HG02571 (cell line): ENCODE measurements at regions not wholly inside any gene's neighbourhood (a gene's known extent, or its start where the extent isn't known, plus 50 kb on each side); places are given as distances from the start of the nearest gene placed in this dataset.
"Not testable (repeated sequence)": the region's sequence is repeated elsewhere in the genome, so short reads cannot be mapped to it uniquely, and the experiment has no call there.

Experiments
- ATAC-seq: cut with Tn5 transposase; IDR thresholded peaks from one replicate; pipeline ENCODE4 v1.9.1; 2021; ENCODE audit warnings: mild to moderate bottlenecking, moderate library complexity; ENCODE audit not compliant: unreplicated experiment

DNA sequence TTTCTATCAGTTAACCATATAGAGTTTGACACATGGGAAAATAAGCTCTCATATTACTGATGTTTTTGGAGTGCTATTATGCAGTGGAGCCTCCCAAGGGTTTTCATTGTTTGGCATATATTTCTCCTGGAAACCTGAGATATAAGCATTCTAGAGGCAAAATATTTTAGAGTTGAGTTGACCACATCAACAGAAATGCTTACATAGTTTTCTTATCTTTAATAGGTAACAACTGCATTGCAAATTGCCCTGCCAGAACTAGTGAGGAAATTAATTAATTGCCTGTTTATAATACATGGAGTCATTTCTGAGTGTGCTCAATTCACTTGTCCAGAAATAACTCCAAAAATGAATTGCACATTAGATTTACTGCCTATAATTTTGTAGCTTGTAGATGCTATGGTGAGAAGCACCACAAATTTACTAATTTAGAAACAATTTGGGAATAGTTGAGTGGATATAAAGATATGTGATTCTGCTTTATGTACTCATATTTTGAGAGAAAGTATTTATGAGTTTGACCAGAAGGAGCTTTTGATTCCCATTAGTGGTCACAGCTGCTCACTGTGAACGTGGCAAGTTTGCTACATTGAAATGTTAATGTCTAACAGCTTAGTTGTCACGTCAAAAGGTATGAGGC lies 288.7 kb downstream of the CD109 start:
- ATAC-seq = no peak

DNA sequence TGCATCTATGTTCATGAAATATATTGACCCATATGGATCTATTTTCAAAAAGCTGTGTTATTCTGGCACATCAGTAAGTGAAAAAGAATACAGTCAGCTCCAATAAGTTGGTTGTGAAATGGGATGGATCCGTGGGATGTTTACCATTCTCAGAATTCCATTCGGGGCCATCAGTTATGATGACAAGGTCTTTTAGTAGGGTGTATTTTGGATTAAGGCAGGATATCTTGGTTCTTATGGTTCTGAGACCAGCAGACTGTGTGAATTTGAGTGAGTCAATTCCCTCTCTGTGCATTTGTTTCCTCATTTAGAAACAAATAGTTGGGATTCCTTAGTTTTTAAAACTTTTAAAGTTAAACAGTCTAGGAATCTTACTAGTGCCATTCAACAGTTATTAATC lies 287.4 kb downstream of the CD109 start:
- no peak for ATAC-seq

DNA sequence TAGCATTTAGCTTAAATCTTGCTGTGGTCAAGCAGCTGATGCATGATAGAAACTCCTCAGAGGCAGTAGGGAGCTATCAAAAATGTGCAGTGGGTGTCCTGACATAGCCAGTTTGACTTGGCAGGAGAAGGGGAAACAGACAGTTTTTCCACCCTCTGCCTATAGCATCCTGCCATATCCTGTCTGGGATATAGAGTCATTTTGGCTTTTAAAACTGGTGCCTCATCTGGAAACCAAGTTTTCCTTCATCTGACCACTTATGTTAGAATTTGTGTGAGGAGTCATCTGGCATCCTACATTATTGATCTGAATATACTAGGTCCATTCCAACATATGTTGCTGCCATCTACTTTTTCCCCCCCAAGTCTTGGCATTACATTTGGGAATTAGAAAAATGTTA lies 284.1 kb downstream of the CD109 start:
- ATAC-seq = no peak

DNA sequence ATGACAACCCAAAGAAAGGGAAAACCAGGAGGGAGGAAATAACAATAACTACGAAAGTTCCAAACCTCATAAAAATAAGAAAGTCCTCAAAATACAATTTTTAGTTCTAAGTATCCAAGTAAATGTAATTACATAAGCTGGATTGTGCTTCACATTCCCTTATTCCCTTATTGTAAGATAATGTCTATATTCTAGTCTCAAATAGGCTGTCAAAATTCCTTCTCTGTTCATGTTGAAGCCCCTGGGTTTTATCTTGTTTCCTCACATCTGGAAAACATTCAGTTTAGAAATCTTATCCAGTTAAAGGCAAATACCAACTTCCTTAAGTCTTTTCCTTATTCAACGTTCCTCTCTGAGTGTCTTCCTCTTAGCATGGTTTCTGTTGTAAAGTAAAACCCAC lies 282.3 kb downstream of the CD109 start:
- ATAC-seq = no peak

DNA sequence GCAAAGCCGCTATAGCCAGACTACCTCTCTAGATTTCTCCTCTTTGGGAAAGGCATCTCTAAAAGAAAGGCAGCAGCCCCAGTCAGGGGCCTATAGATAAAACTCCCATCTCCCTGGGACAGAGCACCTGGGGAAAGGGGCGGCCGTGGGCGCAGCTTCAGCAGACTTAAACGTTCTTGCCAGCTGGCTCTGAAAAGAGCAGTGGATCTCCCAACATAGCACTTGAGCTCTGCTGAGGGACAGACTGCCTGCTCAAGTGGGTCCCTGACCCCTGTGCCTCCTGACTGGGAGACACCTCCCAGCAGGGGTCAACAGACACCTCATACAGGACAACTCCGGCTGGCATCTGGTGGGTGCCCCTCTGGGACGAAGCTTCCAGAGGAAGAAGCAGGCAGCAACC lies 276.5 kb downstream of the CD109 start:
- ATAC-seq = not testable (repeated sequence)

DNA sequence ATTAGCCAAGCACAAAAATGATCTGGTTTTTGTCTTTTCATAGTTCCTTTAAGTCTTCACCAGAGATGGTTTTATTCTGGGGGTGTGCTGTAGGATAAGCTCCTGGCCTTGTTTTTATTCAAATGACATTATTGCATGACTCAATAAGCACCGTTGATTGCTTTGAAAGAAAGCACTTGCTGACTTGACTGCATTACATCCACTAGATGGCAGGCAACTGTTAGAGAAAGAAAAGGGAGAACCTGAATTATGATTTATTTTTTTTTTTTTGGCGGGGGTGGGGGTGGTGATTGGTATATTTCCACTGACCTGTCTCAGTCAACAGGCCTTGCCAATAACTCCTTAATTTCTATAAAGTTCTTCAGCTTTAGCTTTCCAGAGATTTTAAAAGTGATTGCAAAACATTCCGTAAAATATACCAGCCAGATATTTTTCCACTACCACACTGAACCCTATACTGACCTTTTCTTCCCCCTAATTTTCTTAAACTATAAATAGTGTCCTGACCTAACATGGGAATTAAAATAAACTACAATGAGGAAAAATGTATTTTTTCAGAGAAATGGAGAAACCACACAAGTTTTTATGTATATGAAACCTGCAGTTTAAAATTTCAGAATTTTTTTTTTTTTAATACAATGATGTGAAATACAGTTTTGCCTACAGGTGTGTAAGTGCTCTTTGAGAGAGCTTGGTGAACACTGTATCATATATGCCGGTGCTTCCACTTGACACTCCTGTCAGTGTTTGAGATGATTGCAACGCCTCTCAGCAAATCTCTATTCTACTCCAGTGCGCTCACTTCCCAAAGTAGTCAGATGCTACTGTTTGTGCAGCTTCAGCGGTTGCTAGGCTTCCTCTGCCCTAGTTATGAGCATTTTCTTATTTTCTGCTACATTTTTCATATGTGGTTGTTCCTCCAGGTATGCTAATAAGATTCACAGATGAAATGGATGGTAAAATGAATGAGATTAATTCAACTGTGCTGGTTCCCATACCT lies 274.3 kb downstream of the CD109 start:
- no peak for ATAC-seq

DNA sequence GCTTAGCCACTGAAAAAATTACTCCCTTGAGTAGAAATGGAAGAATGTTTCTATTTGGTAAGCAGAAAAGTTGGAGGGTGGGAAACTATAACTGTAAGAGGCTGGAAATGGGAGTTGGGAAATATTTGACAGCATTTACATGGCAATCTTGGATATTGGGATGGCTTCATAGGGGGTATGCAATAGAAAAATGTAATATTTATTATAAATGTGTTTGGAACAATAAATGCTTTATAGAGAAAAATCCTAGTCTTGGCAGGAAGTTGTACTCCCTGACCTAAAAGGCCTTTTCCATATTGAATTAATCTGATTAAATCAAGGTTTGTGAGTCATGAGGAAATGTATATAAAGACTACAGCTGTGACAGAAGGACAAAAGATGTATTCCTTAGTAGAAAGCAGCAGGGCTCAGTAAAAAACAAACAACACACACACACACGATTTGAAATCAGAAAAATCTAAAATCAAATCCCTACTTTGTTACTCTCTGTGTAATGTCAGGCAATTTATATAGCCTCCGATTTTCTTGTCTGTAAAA lies 272.3 kb downstream of the CD109 start:
- ATAC-seq = no peak

DNA sequence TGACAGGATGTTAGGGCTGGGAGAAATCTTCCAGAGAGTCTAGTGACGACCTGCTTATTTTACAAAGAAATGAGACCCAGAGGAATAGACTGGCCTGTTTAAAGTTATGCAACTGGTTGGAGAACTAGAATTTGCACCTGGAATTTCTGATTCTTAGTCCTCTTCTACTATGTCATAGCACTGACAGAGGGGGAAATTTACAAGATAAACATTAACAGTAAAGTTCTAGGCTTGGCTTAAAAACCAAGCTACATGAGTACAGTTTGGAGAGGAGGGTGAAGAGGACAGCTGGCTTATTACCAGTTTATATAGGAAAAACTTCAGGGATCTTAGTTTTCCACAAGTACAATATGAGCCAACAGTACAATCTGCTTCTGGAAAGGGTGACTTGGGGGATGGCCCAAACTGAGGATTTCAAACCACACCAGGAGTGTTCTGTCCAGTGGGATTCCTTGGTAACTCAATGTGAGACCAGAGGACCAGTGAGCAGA lies 269.6 kb downstream of the CD109 start:
- ATAC-seq = no peak

DNA sequence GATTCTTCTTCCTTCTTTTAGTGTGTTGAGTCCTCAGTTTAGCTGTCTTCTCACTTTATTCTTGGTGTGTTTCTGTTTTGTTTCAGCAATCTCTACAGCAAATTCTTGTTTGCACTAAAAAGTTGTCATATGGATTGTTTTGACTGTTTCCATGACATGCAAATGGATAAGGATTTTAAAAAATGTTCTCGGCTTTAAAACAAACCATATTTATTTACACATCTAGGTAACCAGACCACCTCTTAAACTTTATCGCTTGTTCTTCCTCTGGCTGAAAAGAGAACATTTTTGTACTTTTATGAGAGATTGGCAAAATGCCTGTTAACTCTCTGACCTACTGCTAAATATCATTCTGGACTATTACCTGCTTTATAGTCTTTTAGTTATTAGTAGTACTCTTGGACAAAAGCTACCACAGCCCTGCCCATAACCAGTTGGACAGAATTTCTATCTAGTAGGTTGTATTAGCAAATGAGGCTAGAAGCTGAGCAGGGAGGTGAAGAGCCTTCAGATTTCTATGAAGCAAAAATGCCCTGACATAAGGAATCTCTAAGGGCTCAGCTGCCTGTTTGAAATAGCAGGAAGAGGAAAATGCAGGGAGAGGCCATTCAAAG lies 268.3 kb downstream of the CD109 start:
- ATAC-seq = no peak

DNA sequence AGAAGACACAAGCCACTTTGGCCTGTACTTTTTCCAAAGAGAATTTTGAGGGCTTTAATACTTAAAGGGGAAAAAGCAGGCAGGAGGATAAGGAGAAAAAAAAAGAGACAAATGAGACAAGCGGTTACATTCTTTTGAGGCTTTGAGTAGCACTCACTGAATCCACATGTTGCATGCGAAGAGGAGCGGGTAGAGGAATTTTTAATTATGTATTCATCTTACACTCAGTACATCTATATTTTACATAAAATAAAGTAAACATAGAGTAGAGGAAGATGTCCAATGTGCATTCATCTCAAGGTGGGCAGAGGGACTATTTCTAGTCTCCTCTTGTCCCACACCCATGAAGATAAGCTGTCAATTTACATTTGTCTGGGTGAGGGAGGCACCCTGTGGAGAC lies 266.9 kb downstream of the CD109 start:
- no peak for ATAC-seq

DNA sequence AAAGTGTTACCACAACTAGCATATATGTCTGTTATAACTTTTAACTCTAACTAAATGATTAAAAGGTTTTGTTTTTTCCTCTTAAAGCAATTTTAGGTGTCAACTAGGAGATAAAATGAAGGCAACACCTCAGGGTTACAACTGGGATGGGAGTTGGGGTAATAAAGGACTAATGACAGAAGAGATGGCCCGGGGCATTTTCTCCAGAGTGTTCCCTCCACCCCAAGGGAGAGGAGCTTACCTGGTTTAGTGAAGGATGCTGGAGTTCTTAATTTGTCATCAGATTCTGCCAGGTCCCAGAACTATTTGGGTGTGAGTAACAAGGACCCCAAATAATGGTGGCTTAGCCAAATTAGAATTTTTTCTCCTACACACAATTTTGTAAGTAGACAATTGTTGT lies 260.3 kb downstream of the CD109 start:
- ATAC-seq = no peak

DNA sequence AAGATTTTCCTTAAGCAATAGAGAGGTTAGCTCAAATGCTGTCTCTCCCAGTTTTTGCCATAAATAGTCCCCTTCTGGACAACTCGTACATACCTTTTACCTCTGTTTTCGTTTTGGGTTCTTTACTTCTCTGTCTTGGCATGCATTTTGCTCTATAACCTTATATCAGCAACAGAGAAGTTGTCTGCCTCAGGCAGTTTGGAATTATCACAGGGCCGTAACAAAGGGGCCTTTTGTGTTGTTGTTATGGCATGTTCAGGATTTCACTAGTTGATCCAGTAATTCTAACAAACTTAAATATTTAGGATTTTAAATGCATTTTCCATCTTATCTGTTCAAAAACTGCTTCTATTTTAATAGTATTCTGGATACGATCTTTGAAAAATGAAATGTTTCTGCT lies 259.8 kb downstream of the CD109 start:
- ATAC-seq = no peak

DNA sequence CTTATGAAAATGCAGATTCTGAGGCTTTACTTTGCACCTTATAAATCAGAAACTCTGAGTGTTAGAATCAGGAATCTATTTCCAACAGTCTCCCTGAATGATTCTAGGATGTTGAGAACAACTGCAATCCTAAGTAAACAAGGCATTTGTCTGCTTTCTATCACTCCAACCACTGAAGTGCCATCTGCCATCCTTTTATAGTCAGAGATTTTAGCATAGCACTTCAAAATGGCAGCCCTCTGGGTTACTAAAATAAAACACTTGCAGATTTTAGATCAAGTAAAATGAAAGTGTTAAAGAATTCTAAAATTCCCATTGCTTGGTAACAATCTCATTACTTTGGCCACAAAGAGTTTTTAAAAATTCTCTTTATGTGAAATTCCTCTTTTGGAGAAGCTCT lies 258.9 kb downstream of the CD109 start:
- ATAC-seq = no peak

DNA sequence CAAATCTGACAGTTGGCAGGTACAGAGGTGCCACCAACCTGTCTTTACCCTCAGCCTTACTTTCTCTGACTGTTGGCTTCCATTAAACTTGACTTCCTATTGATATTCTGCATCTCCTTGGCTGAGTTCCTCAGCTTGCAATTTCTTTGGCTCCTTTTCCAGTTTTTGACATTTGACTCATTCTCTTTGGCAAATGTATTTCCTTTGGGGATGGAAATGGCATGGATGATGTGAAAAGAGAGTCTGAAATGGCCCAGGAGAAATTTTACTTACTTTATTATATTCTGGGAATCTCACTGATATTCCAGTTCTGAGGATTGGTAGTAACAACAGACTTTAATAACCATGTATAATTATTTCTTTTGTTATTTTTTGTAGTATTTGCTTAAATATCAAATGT lies 255.2 kb downstream of the CD109 start:
- ATAC-seq = no peak

DNA sequence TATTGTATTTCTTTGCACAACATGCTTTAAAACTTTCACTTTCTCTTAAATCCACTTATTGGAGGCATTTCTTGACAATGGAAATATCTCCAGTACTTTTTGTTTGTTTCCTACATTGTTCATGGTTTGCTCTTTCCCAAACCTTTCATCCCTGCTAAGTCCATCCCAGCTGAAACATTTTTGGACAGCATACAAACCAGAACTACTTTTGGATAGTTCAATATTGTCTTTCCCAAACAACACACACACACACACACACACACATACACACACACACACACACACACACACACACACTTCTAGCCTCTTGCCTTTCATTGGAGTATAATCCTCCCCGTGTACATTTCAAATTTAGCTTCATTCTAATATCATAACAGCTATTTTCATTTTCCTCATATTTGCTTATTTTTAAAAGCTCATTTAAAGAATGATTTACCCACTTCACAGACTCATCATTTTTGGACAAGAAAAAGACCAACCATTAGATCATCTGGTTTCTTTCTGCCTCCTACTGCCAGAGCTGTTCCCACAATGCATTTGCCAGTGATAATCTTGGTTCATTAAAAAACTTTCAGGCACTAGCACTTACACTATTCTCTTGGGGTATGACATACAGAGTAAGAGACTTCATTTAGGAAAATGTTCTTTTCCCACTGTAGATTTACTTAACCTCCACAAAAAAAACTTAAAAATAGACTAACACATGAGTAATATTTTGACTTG lies 248.1 kb downstream of the CD109 start:
- no peak for ATAC-seq

DNA sequence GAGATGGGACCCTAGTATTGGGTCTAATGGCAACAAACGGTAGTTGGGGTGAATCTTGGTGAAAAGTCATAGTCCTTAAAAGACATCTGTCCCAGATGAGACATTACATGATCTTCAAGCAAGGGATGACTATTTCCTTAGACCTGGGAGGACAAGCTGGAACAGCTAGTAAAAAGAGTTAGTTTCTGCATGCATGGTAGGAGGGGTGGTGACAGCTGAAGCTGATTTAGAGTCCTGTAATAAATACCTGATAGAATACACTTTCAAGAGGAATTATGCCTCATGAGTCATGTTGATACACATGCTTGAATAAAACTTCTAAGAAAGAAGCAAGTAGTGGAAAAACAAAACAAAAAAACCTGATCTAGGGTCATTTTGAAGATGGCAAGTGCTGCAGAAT lies 247.4 kb downstream of the CD109 start:
- no peak for ATAC-seq

DNA sequence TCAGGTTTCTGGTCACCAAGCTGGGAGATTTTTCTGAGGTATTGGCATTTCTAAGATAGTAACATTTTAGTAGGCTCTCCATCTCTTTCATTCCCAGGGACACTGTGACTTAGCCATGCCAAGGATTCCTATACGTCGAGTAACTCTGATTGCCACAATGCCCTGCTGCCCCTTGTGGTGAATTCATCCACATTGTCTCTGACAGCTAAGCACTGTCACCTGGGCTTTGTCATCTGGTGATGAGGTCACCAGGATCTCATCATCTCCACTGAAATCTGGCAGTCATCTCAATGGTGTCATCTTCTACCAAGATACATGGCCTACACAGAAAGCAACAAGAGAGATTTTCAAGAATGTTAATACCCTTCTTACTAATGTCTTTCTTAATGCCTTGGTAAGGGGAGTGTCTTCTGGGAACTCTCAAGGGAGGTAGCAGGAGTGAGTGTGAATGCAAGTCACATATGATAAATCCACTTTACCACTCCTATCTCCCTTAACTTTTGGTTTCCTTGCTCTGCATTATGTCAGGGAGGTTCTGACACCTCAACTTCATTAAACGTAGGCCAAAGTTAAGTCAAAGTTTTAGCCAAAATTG lies 246.7 kb downstream of the CD109 start:
- no peak for ATAC-seq

DNA sequence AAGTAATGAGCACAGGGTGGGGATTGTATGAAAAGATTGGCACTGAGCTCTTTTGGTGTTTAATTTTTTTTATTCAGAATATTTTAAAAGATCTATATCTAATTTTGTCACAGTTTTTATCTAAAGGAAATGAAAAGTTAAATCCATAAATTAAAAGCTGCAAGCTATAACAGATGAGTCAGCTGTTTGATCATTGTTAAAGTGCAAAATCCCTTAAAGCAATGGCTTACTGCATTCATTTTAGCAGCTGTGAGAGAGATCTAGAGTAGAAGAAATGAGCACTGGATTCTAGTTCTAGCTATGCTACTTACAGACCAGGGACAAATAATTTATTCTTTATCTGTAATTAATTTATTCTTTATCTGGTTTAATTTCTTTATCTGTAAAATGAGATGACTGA lies 245.9 kb downstream of the CD109 start:
- ATAC-seq = no peak

DNA sequence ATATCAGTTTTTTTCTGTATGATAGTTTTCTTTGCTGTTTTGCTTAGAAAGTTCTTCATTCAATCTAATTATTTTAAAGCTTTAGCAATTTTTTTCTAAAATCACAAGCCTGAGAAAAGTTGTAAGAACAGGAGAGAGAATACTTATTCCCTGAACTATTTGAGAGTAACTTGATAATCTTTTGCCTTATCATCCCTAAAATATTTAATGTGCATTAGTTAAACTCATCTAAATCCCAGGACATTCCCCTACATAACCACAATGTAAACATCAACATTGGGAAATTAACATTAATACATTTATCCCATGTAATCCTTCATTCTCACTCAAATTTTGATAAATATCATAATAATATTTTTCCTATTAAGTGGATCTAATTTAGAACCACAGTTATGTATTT lies 241.8 kb downstream of the CD109 start:
- ATAC-seq = no peak

DNA sequence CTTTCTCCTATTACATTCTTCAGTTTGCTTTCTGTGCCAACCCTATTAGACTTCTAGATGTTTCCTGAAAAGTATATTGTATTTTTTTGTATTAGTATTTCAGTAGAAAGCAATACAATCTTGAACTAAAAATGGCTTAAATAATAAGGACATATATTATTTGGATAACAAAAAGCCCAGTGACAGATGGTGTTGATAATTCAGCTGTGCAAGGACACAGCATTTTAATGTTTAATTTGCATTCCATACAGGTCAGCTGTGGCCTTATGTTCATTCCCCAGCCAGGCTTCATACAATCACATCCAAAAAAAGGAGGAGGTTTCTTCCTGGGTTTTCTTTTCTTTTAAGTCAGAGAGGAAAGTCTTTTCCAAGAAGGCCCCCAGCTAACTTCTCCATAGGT lies 236.9 kb downstream of the CD109 start:
- no peak for ATAC-seq
